Endothelial cell (in vitro differentiated cells): ENCODE measurements at regions not wholly inside any gene's neighbourhood (a gene's known extent, or its start where the extent isn't known, plus 50 kb on each side); places are given as distances from the start of the nearest gene placed in this dataset.

Experiments used
- DNase-seq: peaks from one replicate; pipeline ENCODE4 v3.0.0; 2021; ENCODE audit warnings: low spot score
- H3K27ac Mint-ChIP-seq: one replicate; pipeline ENCODE4 v1.8.0; 2021; ENCODE audit warnings: mixed read lengths, inconsistent platforms; ENCODE audit not compliant: unreplicated experiment
- H3K27me3 Mint-ChIP-seq: one replicate; pipeline ENCODE4 v1.8.0; 2021; ENCODE audit warnings: mild to moderate bottlenecking, moderate library complexity, mixed read lengths, inconsistent platforms; ENCODE audit not compliant: unreplicated experiment
- H3K36me3 Mint-ChIP-seq: one replicate; pipeline ENCODE4 v1.8.0; 2021; ENCODE audit warnings: mild to moderate bottlenecking, low read depth, mixed read lengths, inconsistent platforms; ENCODE audit not compliant: unreplicated experiment
- H3K4me1 Mint-ChIP-seq: one replicate; pipeline ENCODE4 v1.8.0; 2021; ENCODE audit warnings: mild to moderate bottlenecking, mixed read lengths, inconsistent platforms; ENCODE audit not compliant: unreplicated experiment
- H3K4me3 Mint-ChIP-seq: one replicate; pipeline ENCODE4 v1.8.0; 2021; ENCODE audit warnings: mild to moderate bottlenecking, mixed read lengths, inconsistent platforms; ENCODE audit not compliant: unreplicated experiment
- H3K9me3 Mint-ChIP-seq: one replicate; pipeline ENCODE4 v1.8.0; 2021; ENCODE audit warnings: mixed read lengths, inconsistent platforms; ENCODE audit not compliant: unreplicated experiment
- TF ChIP-seq, protein P1 (sequence below): fragments of 200-600 bp; sonication (generic); IDR thresholded peaks from one replicate; pipeline ENCODE4 v1.5.0; 2021; ENCODE audit warnings: antibody characterized with exemption; ENCODE audit not compliant: unreplicated experiment

DNA sequence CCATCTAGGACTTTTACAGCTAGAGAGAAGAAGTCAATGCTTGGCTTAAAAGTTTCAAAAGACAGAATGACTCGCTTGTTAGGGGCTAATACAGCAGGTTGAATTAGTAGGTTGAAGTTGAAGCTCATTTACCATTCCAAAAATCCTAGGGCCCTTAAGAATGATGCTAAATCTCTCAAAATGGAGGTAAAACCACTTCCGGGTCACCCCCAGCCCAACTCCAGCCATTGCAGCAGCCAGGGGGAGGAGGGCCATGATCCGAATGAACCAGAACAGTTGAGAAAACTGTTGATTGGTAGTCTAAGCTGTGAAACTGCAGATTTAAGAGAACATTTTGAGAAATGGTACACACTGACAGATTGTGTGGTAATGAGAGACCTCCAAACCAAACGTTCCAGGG lies 245.4 kb downstream of the HNRNPD start:
- Mint-ChIP-seq H3K36me3 (no peaks in the 10 kb centered on the region), H3K27me3 (no peaks in the 10 kb centered on the region), H3K27ac (no peak overlapping the region), H3K9me3 (no peaks in the 10 kb centered on the region), H3K4me1 (no peaks in the 10 kb centered on the region), H3K4me3 (no peak overlapping the region)
- no peak for DNase-seq
- TF ChIP-seq, protein P1, sequence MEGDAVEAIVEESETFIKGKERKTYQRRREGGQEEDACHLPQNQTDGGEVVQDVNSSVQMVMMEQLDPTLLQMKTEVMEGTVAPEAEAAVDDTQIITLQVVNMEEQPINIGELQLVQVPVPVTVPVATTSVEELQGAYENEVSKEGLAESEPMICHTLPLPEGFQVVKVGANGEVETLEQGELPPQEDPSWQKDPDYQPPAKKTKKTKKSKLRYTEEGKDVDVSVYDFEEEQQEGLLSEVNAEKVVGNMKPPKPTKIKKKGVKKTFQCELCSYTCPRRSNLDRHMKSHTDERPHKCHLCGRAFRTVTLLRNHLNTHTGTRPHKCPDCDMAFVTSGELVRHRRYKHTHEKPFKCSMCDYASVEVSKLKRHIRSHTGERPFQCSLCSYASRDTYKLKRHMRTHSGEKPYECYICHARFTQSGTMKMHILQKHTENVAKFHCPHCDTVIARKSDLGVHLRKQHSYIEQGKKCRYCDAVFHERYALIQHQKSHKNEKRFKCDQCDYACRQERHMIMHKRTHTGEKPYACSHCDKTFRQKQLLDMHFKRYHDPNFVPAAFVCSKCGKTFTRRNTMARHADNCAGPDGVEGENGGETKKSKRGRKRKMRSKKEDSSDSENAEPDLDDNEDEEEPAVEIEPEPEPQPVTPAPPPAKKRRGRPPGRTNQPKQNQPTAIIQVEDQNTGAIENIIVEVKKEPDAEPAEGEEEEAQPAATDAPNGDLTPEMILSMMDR = no peak

DNA sequence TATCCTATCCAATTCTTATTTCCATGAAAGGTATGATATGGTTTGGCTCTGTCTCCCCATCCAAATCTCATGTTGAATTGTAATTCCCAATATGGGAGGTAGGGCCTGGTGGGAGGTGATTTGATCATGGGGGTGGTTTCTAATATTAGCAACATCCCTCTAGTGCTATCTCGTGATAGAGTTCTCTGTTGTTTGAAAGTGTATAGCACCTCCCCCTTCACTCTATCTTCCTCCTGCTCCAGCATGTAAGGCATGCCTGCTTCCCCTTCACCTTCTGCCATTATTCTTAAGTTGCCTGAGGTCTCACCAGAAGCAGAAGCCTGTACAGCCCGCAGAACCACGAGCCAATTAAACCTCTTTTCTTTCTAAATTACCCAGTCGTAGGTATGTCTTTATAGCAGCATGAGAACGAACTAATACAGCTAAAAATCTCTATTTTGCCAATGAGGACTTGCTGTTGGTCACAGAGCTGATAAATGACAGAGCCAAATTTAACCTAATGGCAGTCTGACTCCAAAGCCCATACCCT lies 247.2 kb downstream of the HNRNPD start:
- no peak for DNase-seq
- no peaks in the 10 kb centered on the region for H3K9me3 Mint-ChIP-seq
- H3K36me3 Mint-ChIP-seq = no peaks in the 10 kb centered on the region
- TF ChIP-seq, protein P1 = no peak
- no peaks in the 10 kb centered on the region for H3K27me3 Mint-ChIP-seq
- no peaks in the 10 kb centered on the region for H3K4me1 Mint-ChIP-seq
- H3K4me3 Mint-ChIP-seq = no peak overlapping the region
- H3K27ac Mint-ChIP-seq = no peak overlapping the region

DNA sequence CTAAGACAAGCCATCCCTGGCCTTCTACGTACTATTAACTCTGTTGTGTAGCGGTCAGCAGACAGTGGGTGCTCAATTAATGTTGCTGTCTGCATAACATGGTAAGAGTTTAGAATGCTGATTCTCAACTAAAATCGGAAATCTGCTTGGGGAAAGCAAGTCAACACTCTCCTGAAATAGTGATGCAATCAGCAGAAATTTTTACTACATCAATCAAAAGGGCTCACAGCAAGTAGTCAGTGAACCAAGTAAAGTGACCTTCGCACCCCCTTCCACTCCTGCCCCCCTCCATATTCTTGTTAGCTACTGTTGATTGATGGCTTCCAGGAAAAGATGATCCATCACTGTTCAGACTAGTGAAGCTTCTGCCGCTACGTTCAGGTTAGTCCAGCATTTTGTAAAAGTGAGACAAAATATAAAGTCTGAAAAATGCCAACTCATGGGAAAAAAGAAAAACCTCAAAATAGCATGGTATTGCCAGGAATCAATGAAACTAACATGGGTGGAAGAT lies 247.9 kb downstream of the HNRNPD start:
- H3K4me1 Mint-ChIP-seq = no peaks in the 10 kb centered on the region
- no peak overlapping the region for H3K4me3 Mint-ChIP-seq
- no peaks in the 10 kb centered on the region for H3K27me3 Mint-ChIP-seq
- H3K36me3 Mint-ChIP-seq = no peaks in the 10 kb centered on the region
- no peak for DNase-seq
- no peaks in the 10 kb centered on the region for H3K9me3 Mint-ChIP-seq
- TF ChIP-seq, protein P1 = no peak
- no peak overlapping the region for H3K27ac Mint-ChIP-seq

DNA sequence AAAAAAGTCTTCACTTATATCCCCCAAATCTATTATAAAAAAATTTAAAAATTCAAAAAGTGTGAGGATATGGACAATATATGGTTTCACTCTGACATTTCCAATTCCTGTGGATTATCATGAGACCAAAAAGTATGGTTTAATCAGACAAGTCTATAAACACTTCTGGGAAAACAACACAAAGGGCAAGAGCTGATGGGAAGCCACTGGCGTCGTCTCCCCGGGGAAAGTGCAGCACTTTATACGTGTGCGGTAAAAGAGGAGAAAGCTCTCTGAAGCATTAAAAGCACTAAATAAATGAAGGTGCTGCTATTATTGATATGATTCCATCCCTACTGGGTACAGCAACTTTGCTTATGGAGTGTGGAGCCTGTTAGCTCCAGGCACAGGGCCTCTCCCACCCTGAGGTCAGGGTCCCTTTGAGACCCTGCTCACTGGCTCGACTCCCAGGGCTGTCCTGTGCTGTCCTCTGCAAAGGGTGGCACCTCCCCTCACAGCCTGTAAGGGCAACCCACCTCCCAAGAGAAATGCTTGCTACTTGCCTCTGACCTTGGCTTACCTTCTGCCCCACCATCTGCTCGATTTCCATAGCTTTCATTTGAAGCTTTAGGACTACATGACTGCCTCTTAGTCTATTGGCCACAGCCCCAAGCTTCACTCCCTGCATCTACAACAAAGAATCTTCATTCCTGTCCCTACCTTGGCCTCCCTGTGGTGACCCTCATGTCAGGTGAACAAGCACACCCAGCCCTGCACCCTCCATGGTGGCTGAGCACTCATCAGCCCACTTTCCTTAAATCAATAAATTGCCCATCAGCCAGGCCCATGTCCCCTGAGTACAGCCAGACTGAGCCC lies 248.6 kb downstream of the HNRNPD start:
- Mint-ChIP-seq H3K27me3 (no peaks in the 10 kb centered on the region), H3K4me3 (no peak overlapping the region), H3K36me3 (no peaks in the 10 kb centered on the region), H3K9me3 (no peaks in the 10 kb centered on the region), H3K27ac (no peak overlapping the region), H3K4me1 (no peaks in the 10 kb centered on the region)
- DNase-seq = no peak
- TF ChIP-seq, protein P1 = no peak

DNA sequence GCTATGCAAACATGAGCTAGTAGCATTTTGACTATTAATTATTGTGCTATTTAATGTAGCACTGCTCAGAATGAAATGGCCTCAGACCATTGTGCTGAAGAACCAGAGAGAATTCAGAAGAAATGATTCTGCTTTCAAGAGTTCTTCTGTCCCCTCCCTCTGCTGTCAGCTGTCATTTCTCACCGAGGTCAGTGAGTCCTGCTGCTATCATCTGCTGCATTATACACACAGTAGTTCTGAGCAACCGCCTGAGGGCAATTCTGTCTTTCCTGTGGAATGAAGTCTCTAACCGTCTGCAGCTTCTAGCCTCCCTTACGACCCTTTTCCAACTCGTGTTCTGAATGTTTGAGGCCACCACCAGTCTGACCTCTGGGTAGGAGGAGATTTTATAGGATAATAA lies 249.4 kb downstream of the HNRNPD start:
- Mint-ChIP-seq H3K36me3 (no peaks in the 10 kb centered on the region), H3K27me3 (no peaks in the 10 kb centered on the region), H3K4me1 (no peaks in the 10 kb centered on the region), H3K4me3 (no peak overlapping the region), H3K27ac (no peak overlapping the region), H3K9me3 (no peaks in the 10 kb centered on the region)
- TF ChIP-seq, protein P1 = no peak
- no peak for DNase-seq
